Smooth muscle cell (in vitro differentiated cells): ENCODE measurements at regions not wholly inside any gene's neighbourhood (a gene's known extent, or its start where the extent isn't known, plus 50 kb on each side); places are given as distances from the start of the nearest gene placed in this dataset.

Source experiments
- DNase-seq: peaks from one replicate; lab custom pipeline; 2025; ENCODE audit not compliant: unreplicated experiment; lab: John Stamatoyannopoulos, UW
- H2AFZ ChIP-seq: fragments of 200-600 bp; sonication (generic); 2 replicates; pipeline ENCODE4 v1.6.0; 2016; ENCODE audit warnings: antibody characterized with exemption, low read depth, mild to moderate bottlenecking
- H3F3A ChIP-seq: fragments of 200-600 bp; sonication (generic); 2 replicates; pipeline ENCODE4 v1.6.0; 2017; ENCODE audit warnings: antibody characterized with exemption, low read depth
- H3K27ac ChIP-seq: fragments of 200-600 bp; sonication (generic); 2 replicates; pipeline ENCODE4 v1.5.1; 2016; ENCODE audit warnings: low read depth, mild to moderate bottlenecking
- H3K27me3 ChIP-seq: fragments of 200-600 bp; sonication (generic); 2 replicates; pipeline ENCODE4 v1.6.1; 2016; ENCODE audit warnings: low read depth, mild to moderate bottlenecking
- H3K36me3 ChIP-seq: fragments of 200-600 bp; sonication (generic); 2 replicates; pipeline ENCODE4 v1.5.1; 2016; ENCODE audit warnings: low read depth
- H3K4me1 ChIP-seq: fragments of 200-600 bp; sonication (generic); 2 replicates; pipeline ENCODE4 v1.5.1; 2016; ENCODE audit warnings: low read depth
- H3K4me2 ChIP-seq: fragments of 200-600 bp; sonication (generic); 2 replicates; pipeline ENCODE4 v1.6.0; 2016; ENCODE audit warnings: mild to moderate bottlenecking
- H3K4me3 ChIP-seq: fragments of 200-600 bp; sonication (generic); 2 replicates; pipeline ENCODE4 v1.5.1; 2016; ENCODE audit warnings: mild to moderate bottlenecking
- H3K79me2 ChIP-seq: fragments of 200-600 bp; sonication (generic); 2 replicates; pipeline ENCODE4 v1.6.0; 2016; ENCODE audit warnings: low read depth, mild to moderate bottlenecking
- H3K9ac ChIP-seq: fragments of 200-600 bp; sonication (generic); 2 replicates; pipeline ENCODE4 v1.6.0; 2016; ENCODE audit warnings: low read depth
- H3K9me3 ChIP-seq: fragments of 200-600 bp; sonication (generic); replicated peaks from 2 replicates; pipeline ENCODE4 v1.5.1; 2016; ENCODE audit warnings: low read depth
- H4K20me1 ChIP-seq: fragments of 200-600 bp; sonication (generic); 2 replicates; pipeline ENCODE4 v1.6.0; 2016; ENCODE audit warnings: low read depth
- WGBS: methylation state at CpG from one replicate; pipeline ENCODE4 v1.1.7; 2016; ENCODE audit warnings: low lambda C conversion rate; 5-methylcytosine and 5-hydroxymethylcytosine counted together
- TF ChIP-seq, protein P1 (sequence below): fragments of 200-600 bp; sonication (generic); IDR thresholded peaks from 2 replicates; pipeline ENCODE4 v1.5.1; 2017; ENCODE audit warnings: borderline replicate concordance, mild to moderate bottlenecking, antibody characterized with exemption; ENCODE audit not compliant: insufficient read depth, poor library complexity, severe bottlenecking

DNA sequence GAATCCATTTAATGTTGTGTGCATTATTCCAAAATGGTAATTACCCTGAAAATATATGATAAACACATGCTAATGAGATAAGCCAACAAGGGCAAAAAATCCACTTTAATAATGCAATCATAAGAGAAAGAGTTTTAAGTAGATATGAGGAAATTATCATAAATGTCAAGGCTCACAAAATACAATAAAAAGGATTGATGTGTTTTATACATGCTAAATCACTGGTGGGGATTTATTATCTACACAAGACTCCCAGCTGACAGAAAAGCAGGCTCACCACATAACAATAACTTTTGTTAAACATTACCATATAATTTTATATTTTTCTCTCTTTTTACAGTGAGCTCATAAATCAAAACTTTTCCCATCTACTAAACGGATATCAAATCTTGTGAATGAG lies 306.2 kb upstream of the GRAMD2B start:
- Histone ChIP-seq H3K27me3 (no peaks in the 10 kb centered on the region), H3K4me2 (no peak overlapping the region), H3K4me3 (no peak overlapping the region), H2AFZ (no peak overlapping the region), H4K20me1 (no peaks in the 10 kb centered on the region), H3F3A (no peaks in the 10 kb centered on the region), H3K27ac (no peak overlapping the region), H3K4me1 (no peaks in the 10 kb centered on the region), H3K9me3 (no peaks in the 10 kb centered on the region), H3K9ac (no peak overlapping the region), H3K79me2 (no peaks in the 10 kb centered on the region), H3K36me3 (no peaks in the 10 kb centered on the region)
- TF ChIP-seq, protein P1, sequence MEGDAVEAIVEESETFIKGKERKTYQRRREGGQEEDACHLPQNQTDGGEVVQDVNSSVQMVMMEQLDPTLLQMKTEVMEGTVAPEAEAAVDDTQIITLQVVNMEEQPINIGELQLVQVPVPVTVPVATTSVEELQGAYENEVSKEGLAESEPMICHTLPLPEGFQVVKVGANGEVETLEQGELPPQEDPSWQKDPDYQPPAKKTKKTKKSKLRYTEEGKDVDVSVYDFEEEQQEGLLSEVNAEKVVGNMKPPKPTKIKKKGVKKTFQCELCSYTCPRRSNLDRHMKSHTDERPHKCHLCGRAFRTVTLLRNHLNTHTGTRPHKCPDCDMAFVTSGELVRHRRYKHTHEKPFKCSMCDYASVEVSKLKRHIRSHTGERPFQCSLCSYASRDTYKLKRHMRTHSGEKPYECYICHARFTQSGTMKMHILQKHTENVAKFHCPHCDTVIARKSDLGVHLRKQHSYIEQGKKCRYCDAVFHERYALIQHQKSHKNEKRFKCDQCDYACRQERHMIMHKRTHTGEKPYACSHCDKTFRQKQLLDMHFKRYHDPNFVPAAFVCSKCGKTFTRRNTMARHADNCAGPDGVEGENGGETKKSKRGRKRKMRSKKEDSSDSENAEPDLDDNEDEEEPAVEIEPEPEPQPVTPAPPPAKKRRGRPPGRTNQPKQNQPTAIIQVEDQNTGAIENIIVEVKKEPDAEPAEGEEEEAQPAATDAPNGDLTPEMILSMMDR: no peak
- WGBS: 74% methylated on average over 1 of the region's 1 CpG
- DNase-seq: no peak

DNA sequence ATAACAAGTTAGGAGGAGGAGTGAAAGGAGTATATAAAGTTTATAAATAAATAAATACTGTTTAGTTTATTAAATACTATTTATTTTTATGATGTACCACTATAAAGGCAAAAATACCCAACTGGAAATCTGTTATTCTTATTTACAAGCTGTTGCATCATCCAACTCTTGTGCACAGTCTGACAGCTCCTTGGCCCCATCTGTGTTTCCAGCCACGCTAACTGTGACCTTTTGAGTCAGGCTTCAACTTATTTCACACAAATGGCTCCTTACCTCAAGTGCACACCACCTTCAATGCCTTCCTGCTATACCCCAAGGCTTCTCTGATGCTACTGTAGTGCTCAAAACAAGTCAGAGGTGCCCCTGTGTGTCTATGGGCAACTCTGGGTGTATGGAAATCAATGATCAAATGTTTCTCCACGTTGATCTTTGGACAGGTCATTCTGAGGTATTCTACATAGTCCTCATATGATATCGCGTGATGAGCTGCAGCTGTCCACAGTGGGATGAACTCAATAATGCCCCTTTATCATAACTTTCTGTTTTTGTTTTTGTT lies 303.2 kb upstream of the GRAMD2B start:
- no peaks in the 10 kb centered on the region for H3K79me2 ChIP-seq
- DNase-seq: no peak
- H3K4me3 ChIP-seq: no peak overlapping the region
- no peak overlapping the region for H3K27ac ChIP-seq
- H3K9me3 ChIP-seq: no peaks in the 10 kb centered on the region
- TF ChIP-seq, protein P1: no peak
- no peak overlapping the region for H2AFZ ChIP-seq
- H3K4me2 ChIP-seq: no peak overlapping the region
- H3K4me1 ChIP-seq: peaks cover 3% of the 10 kb centered on the region
- H3F3A ChIP-seq: no peaks in the 10 kb centered on the region
- H4K20me1 ChIP-seq: no peaks in the 10 kb centered on the region
- no peaks in the 10 kb centered on the region for H3K36me3 ChIP-seq
- no peaks in the 10 kb centered on the region for H3K27me3 ChIP-seq
- WGBS: 84% methylated on average over 4 of the region's 4 CpGs
- no peak overlapping the region for H3K9ac ChIP-seq

DNA sequence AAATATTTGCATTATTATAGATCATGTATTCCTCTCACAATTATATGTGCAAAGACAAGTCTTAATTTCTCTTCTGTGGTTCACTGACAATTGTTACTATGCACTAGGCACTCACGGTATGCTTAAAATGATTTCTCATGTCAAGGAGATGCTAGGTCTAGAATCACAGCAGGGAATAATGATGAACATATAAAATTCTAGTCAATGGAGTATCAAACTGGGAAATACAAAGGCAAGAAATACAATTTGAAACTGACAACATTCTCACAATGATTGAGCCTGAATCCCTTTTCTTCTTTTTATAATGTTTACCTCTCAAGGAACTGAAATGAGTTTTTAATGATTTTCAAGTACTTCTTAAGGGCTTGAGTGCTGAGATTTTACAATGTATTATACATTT lies 302.3 kb upstream of the GRAMD2B start:
- TF ChIP-seq, protein P1: no peak
- Histone ChIP-seq H3K79me2 (no peaks in the 10 kb centered on the region), H2AFZ (no peak overlapping the region), H4K20me1 (no peaks in the 10 kb centered on the region), H3K27ac (no peak overlapping the region), H3K9me3 (no peaks in the 10 kb centered on the region), H3K36me3 (no peaks in the 10 kb centered on the region), H3K9ac (no peak overlapping the region), H3K4me1 (peaks cover 4% of the 10 kb centered on the region), H3K4me3 (no peak overlapping the region), H3K4me2 (no peak overlapping the region), H3F3A (no peaks in the 10 kb centered on the region), H3K27me3 (no peaks in the 10 kb centered on the region)
- WGBS: 97% methylated on average over 1 of the region's 1 CpG
- no peak for DNase-seq

DNA sequence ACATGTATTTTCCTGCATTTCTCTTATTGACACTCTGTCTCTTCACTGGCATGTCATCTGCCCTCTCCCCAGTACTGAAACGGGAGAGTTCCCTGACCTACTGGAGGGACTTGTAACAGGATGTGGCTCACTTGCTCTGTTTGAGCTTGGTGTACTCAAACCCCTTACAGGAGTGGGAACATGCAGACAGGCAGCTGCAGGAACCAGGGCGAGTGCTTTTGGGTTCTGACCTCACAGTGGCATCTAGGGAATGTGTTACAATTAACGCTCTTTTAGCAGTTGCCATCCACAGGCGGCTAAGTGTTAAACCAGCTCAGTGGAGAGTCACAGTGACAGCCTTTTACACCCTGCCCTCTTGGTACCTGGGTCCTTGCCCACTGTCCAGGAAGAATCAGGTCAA lies 300.3 kb upstream of the GRAMD2B start:
- H3K9me3 ChIP-seq: no peaks in the 10 kb centered on the region
- H3K79me2 ChIP-seq: no peaks in the 10 kb centered on the region
- H3K27ac ChIP-seq: no peak overlapping the region
- H2AFZ ChIP-seq: no peak overlapping the region
- H3F3A ChIP-seq: no peaks in the 10 kb centered on the region
- H3K9ac ChIP-seq: no peak overlapping the region
- H4K20me1 ChIP-seq: no peaks in the 10 kb centered on the region
- H3K4me1 ChIP-seq: peaks cover 4% of the 10 kb centered on the region
- H3K36me3 ChIP-seq: no peaks in the 10 kb centered on the region
- no peak overlapping the region for H3K4me2 ChIP-seq
- no peaks in the 10 kb centered on the region for H3K27me3 ChIP-seq
- WGBS: 34% methylated on average over 4 of the region's 4 CpGs
- TF ChIP-seq, protein P1: no peak
- no peak for DNase-seq
- no peak overlapping the region for H3K4me3 ChIP-seq
